ENCODE measurements at regions not wholly inside any gene's neighbourhood (a gene's known extent, or its start where the extent isn't known, plus 50 kb on each side); places are given as distances from the start of the nearest gene placed in this dataset.

DNA sequence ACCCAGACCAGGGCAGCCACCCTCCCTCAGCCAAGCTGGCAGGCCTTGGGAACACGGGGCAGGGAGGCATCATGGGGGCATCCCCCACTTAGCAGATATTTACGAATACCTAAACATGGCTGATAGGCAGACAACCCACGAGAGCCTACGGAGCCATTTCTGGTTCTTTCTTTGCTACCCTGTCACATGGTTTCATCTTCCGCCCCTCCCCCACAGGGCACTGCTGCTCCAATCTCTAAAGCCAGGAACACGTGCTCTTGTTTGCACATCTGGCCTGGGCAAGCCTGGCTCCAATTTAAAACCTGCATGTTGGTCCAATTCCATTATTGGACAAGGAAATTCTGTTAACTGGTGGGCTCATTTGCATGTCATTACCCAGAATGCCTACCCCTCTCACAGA, 447.4 kb upstream of the NR2F2 start:
- 0 out of 2 replicates have a peak, but pooled peaks cover 4% of the 10 kb centered on the region for H3K4me1 ChIP-seq (ENCODE audit: insufficient read depth, low read length)
- no peak overlapping the region for H3K4me3 ChIP-seq (ENCODE audit: low read length)
- no peaks in the 10 kb centered on the region for H3K9me3 ChIP-seq (ENCODE audit: insufficient read depth, low read depth, low read length)
- no peaks in the 10 kb centered on the region for H3K27me3 ChIP-seq (ENCODE audit: insufficient read depth, low read length)
- no peak overlapping the region for H3K9ac ChIP-seq (ENCODE audit: low read depth, low read length)
- H3K27ac ChIP-seq (ENCODE audit: low read length), result no peak overlapping the region
- no peaks in the 10 kb centered on the region for H3K36me3 ChIP-seq (ENCODE audit: insufficient read depth, low read depth, low read length)

GRCh38 chr15:95884276-95884675, 446.2 kb upstream of the NR2F2 start:
- H3K36me3 ChIP-seq (ENCODE audit: insufficient read depth, low read depth, low read length), result no peaks in the 10 kb centered on the region
- H3K4me3 ChIP-seq (ENCODE audit: low read length), result no peak overlapping the region
- H3K27ac ChIP-seq (ENCODE audit: low read length), result no peak overlapping the region
- 0 out of 2 replicates have a peak, but pooled peaks cover 4% of the 10 kb centered on the region for H3K4me1 ChIP-seq (ENCODE audit: insufficient read depth, low read length)
- no peak overlapping the region for H3K9ac ChIP-seq (ENCODE audit: low read depth, low read length)
- H3K27me3 ChIP-seq (ENCODE audit: insufficient read depth, low read length), result no peaks in the 10 kb centered on the region
- no peaks in the 10 kb centered on the region for H3K9me3 ChIP-seq (ENCODE audit: insufficient read depth, low read depth, low read length)

DNA sequence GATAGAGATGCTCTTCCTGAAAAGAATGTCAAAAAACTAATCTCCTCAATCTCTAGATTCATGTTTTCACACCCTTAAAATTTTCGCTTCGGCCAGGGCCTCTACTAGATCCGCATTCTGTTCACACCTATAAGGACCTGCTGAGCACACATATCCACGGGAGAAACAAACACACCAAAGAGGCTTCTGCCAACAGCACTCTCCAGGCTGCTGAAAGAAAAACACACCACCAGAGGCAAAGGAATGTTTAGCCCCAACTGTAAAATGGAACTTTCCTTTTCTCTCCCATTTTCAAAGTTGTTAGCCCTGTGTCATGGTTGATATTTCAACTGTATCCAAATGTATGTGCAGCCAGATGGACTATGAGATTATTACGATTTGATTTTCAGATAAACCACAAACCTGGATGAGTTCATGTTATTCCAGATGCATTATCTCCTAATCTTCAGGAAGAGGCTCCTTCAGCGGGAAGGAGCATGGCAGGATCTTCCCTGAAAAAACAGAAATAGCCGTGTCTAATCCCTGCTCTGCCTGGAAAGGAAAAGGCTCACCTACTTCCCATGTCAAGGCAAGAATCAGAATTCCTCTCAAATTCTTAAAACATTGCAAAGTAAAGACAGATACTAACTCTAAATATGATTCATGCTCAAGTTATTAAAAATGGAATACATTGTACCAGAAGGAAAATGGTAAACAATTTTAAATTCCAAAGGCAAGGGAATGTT, 442.7 kb upstream of the NR2F2 start:
- Histone ChIP-seq H3K27me3 (ENCODE audit: insufficient read depth, low read length) (no peaks in the 10 kb centered on the region), H3K9ac (ENCODE audit: low read depth, low read length) (no peak overlapping the region), H3K27ac (ENCODE audit: low read length) (no peak overlapping the region), H3K9me3 (ENCODE audit: insufficient read depth, low read depth, low read length) (no peaks in the 10 kb centered on the region), H3K36me3 (ENCODE audit: insufficient read depth, low read depth, low read length) (no peaks in the 10 kb centered on the region), H3K4me3 (ENCODE audit: low read length) (no peak overlapping the region), H3K4me1 (ENCODE audit: insufficient read depth, low read length) (0 out of 2 replicates have a peak, but pooled peaks cover 4% of the 10 kb centered on the region)

DNA sequence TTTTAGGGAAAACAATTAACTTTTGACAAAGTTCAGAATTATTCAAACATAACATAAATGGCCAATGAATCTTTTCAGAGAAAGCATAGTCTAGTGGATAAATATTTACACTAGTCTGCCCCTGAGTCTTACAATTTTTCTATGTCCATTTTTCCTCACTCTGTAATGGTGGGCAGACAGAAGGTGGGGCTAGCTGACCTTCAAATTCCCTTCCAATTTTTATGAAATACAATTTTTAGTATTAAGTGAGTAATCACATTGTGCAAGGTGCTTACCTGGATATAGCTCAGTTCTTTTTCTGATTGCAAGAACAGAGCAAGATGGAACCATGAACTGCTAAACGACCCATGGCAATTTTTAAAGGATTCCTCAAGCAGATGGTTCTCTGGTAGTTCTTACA, 441.7 kb upstream of the NR2F2 start:
- no peak overlapping the region for H3K27ac ChIP-seq (ENCODE audit: low read length)
- H3K4me1 ChIP-seq (ENCODE audit: insufficient read depth, low read length), result 0 out of 2 replicates have a peak, but pooled peaks cover 1% of the 10 kb centered on the region
- H3K9me3 ChIP-seq (ENCODE audit: insufficient read depth, low read depth, low read length), result no peaks in the 10 kb centered on the region
- H3K36me3 ChIP-seq (ENCODE audit: insufficient read depth, low read depth, low read length), result no peaks in the 10 kb centered on the region
- H3K27me3 ChIP-seq (ENCODE audit: insufficient read depth, low read length), result no peaks in the 10 kb centered on the region
- no peak overlapping the region for H3K4me3 ChIP-seq (ENCODE audit: low read length)
- H3K9ac ChIP-seq (ENCODE audit: low read depth, low read length), result no peak overlapping the region

- Histone ChIP-seq H3K9ac (ENCODE audit: low read depth, low read length) (no peak overlapping the region), H3K4me3 (ENCODE audit: low read length) (no peak overlapping the region), H3K27ac (ENCODE audit: low read length) (no peak overlapping the region)
Measured at GRCh38 chr15:95894407-95894956, 436.0 kb upstream of the NR2F2 start.

GRCh38 chr15:95895508-95895907, 435.0 kb upstream of the NR2F2 start:
- H3K4me3 ChIP-seq (ENCODE audit: low read length), result no peak overlapping the region
- no peak overlapping the region for H3K27ac ChIP-seq (ENCODE audit: low read length)
- H3K36me3 ChIP-seq (ENCODE audit: insufficient read depth, low read depth, low read length), result no peaks in the 10 kb centered on the region
- H3K9ac ChIP-seq (ENCODE audit: low read depth, low read length), result no peak overlapping the region
- H3K4me1 ChIP-seq (ENCODE audit: insufficient read depth, low read length), result no peaks in the 10 kb centered on the region
- no peaks in the 10 kb centered on the region for H3K9me3 ChIP-seq (ENCODE audit: insufficient read depth, low read depth, low read length)
- H3K27me3 ChIP-seq (ENCODE audit: insufficient read depth, low read length), result no peaks in the 10 kb centered on the region

More at GRCh38 chr15:95894407-95894956, 436.0 kb upstream of the NR2F2 start:
- H3K9me3 ChIP-seq (ENCODE audit: insufficient read depth, low read depth, low read length), result no peaks in the 10 kb centered on the region
- H3K4me1 ChIP-seq (ENCODE audit: insufficient read depth, low read length), result no peaks in the 10 kb centered on the region
- H3K36me3 ChIP-seq (ENCODE audit: insufficient read depth, low read depth, low read length), result no peaks in the 10 kb centered on the region
- no peaks in the 10 kb centered on the region for H3K27me3 ChIP-seq (ENCODE audit: insufficient read depth, low read length)

DNA sequence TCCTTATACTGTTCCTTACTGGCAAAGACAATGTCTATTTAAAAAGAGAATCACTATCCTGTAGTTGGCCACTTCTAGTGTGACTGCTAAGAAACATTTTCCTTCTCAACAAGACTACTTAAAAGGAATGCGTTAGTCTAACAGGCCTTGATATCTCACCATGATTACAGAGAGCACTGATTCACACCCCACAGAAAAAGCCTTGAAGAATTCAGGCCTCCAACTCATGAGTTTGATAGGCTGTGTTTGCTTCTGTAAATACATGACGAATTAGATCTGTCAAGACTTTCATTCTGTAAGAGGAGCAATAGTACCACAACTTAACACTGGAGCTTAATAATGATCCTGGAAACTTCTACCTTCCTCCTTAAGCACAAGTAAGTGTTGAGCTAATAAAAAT, 432.8 kb upstream of the NR2F2 start:
- Histone ChIP-seq H3K9me3 (ENCODE audit: insufficient read depth, low read depth, low read length) (no peaks in the 10 kb centered on the region), H3K4me3 (ENCODE audit: low read length) (no peak overlapping the region), H3K36me3 (ENCODE audit: insufficient read depth, low read depth, low read length) (no peaks in the 10 kb centered on the region), H3K9ac (ENCODE audit: low read depth, low read length) (no peak overlapping the region), H3K27ac (ENCODE audit: low read length) (no peak overlapping the region), H3K4me1 (ENCODE audit: insufficient read depth, low read length) (no peaks in the 10 kb centered on the region), H3K27me3 (ENCODE audit: insufficient read depth, low read length) (no peaks in the 10 kb centered on the region)

DNA sequence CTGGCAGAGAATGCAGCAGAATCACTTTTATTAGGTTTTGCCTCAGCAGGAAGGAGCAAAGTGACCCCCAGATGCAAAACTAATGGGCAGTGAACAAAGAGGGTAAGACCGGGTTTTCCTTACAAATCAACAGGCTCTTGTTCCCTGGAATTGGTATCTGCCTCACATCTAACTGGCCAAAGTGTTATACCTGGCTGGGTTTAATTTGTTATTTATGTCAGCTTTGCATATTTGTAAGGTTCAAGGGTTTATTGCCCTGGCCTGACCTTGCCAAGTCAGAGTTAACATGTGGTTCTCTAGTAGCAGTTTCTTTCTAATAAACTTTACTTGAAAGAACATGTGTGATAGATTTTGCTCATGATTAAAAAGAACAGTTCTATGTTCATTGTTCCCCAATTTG, 431.7 kb upstream of the NR2F2 start:
- H3K36me3 ChIP-seq (ENCODE audit: insufficient read depth, low read depth, low read length), result no peaks in the 10 kb centered on the region
- no peak overlapping the region for H3K4me3 ChIP-seq (ENCODE audit: low read length)
- no peaks in the 10 kb centered on the region for H3K9me3 ChIP-seq (ENCODE audit: insufficient read depth, low read depth, low read length)
- H3K27me3 ChIP-seq (ENCODE audit: insufficient read depth, low read length), result no peaks in the 10 kb centered on the region
- H3K9ac ChIP-seq (ENCODE audit: low read depth, low read length), result no peak overlapping the region
- H3K4me1 ChIP-seq (ENCODE audit: insufficient read depth, low read length), result no peaks in the 10 kb centered on the region
- H3K27ac ChIP-seq (ENCODE audit: low read length), result no peak overlapping the region

DNA sequence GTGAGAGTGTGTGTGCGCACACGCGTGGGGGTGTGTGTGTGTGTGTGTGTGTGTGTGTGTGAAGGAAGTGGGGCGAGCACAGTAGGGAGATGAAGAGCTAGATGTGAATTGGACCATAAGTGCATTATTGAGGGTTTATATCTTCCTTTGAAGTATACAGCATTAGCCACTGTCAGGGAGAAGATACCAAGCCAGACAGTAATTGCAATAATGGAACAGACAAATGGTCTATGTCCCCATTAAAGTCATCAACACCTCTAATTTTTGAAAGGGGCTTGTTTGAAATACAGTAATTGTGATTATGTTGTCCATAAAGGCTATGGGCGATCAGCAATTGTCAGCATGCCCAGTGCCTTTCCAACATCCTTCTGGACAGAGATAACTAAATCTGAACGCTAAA, 429.2 kb upstream of the NR2F2 start:
- Histone ChIP-seq H3K4me1 (ENCODE audit: insufficient read depth, low read length) (no peaks in the 10 kb centered on the region), H3K27ac (ENCODE audit: low read length) (no peak overlapping the region), H3K9me3 (ENCODE audit: insufficient read depth, low read depth, low read length) (no peaks in the 10 kb centered on the region), H3K27me3 (ENCODE audit: insufficient read depth, low read length) (no peaks in the 10 kb centered on the region), H3K4me3 (ENCODE audit: low read length) (no peak overlapping the region), H3K36me3 (ENCODE audit: insufficient read depth, low read depth, low read length) (no peaks in the 10 kb centered on the region), H3K9ac (ENCODE audit: low read depth, low read length) (no peak overlapping the region)

DNA sequence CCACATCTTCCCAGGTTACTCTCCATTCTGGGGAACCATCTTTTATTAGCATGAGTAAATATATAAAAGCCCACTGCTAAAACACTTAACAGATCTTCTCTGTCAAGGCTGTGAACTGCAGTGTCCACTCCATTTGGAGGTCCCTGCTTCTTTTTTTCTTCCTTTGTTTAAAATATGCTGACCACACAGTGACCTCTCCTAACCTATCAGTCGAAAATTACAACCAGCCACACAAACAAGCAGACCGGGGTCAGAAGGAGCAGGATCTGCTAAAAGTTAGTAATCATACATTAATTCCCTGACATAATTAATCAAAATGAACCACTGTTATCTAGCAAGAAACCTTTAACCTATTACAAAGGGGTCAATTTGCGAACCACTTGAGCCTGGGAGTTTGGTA, 427.9 kb upstream of the NR2F2 start:
- H3K9ac ChIP-seq (ENCODE audit: low read depth, low read length), result no peak overlapping the region
- no peaks in the 10 kb centered on the region for H3K36me3 ChIP-seq (ENCODE audit: insufficient read depth, low read depth, low read length)
- no peaks in the 10 kb centered on the region for H3K9me3 ChIP-seq (ENCODE audit: insufficient read depth, low read depth, low read length)
- no peaks in the 10 kb centered on the region for H3K4me1 ChIP-seq (ENCODE audit: insufficient read depth, low read length)
- H3K27ac ChIP-seq (ENCODE audit: low read length), result no peak overlapping the region
- H3K27me3 ChIP-seq (ENCODE audit: insufficient read depth, low read length), result peaks cover 11% of the 10 kb centered on the region
- H3K4me3 ChIP-seq (ENCODE audit: low read length), result no peak overlapping the region

DNA sequence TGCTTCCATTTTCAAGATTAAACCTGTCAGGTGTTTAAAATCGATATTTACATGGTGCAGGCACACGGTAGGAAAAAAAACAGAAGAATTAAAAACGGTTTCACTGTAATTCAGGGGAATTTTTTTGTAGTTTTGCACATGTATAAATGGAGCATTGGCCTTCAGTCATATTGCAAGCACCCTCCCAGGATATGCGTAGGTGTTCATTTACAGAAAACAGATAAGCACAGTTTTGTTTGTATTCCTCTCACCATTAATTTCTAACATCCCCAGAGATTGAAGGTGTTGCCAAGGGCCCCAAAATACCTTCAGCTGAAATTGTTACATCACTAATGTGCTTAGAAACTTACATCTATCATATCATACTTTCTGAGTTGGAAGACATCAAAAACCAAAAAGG, 427.1 kb upstream of the NR2F2 start:
- H3K9ac ChIP-seq (ENCODE audit: low read depth, low read length), result no peak overlapping the region
- H3K27me3 ChIP-seq (ENCODE audit: insufficient read depth, low read length), result peaks cover 18% of the 10 kb centered on the region
- no peaks in the 10 kb centered on the region for H3K9me3 ChIP-seq (ENCODE audit: insufficient read depth, low read depth, low read length)
- H3K4me3 ChIP-seq (ENCODE audit: low read length), result no peak overlapping the region
- no peaks in the 10 kb centered on the region for H3K36me3 ChIP-seq (ENCODE audit: insufficient read depth, low read depth, low read length)
- H3K4me1 ChIP-seq (ENCODE audit: insufficient read depth, low read length), result no peaks in the 10 kb centered on the region
- no peak overlapping the region for H3K27ac ChIP-seq (ENCODE audit: low read length)

- Histone ChIP-seq H3K36me3 (ENCODE audit: insufficient read depth, low read depth, low read length) (no peaks in the 10 kb centered on the region), H3K4me1 (ENCODE audit: insufficient read depth, low read length) (peaks cover 26% of the 10 kb centered on the region; the same call in 1 of the 2 replicates), H3K9ac (ENCODE audit: low read depth, low read length) (peak overlapping the region; percentile 12; the same call in 1 of the 2 replicates), H3K27ac (ENCODE audit: low read length) (no peak overlapping the region), H3K4me3 (ENCODE audit: low read length) (peak overlapping the region; percentile 51), H3K27me3 (ENCODE audit: insufficient read depth, low read length) (peaks cover 72% of the 10 kb centered on the region), H3K9me3 (ENCODE audit: insufficient read depth, low read depth, low read length) (no peaks in the 10 kb centered on the region)
Measured at GRCh38 chr15:95910643-95911212, 419.8 kb upstream of the NR2F2 start.

Data from iPS-20b (cell line).